ENCODE measurements at regions not wholly inside any gene's neighbourhood (a gene's known extent, or its start where the extent isn't known, plus 50 kb on each side); places are given as distances from the start of the nearest gene placed in this dataset.

GRCh38 chrX:40843643-40844042 lies 108.3 kb upstream of the MED14 start:
- TF ChIP-seq CTCF (conservative IDR thresholded peaks at IDR 0.05) = no peak
- TF ChIP-seq ZFX (IDR thresholded peaks at IDR 0.05) = no peak

Measured in C4-2B (cell line).